ENCODE measurements at regions not wholly inside any gene's neighbourhood (a gene's known extent, or its start where the extent isn't known, plus 50 kb on each side); places are given as distances from the start of the nearest gene placed in this dataset.

DNA sequence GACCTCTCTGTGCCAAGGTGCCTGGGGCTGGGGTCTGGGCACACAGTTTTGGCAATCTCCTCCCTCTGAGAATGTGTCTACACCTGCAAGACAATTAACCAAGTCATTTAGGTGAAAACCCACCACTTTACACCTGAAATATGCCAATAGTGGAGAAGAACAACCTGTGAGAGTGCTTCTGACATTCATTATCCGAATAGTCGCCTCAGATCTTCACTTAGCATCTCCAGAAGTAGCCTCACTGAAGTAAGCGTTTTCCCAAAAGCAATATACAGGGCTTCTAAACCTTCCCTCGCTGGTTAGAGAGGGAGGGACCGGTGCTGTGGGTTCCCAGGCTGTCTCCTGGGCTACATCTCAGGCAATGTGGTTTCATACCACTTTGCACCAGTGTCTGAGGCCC is 173.5 kb downstream of the DDX1 start:
- DNase-seq (ENCODE audit: low read depth in 3 of 3), result no peak

DNA sequence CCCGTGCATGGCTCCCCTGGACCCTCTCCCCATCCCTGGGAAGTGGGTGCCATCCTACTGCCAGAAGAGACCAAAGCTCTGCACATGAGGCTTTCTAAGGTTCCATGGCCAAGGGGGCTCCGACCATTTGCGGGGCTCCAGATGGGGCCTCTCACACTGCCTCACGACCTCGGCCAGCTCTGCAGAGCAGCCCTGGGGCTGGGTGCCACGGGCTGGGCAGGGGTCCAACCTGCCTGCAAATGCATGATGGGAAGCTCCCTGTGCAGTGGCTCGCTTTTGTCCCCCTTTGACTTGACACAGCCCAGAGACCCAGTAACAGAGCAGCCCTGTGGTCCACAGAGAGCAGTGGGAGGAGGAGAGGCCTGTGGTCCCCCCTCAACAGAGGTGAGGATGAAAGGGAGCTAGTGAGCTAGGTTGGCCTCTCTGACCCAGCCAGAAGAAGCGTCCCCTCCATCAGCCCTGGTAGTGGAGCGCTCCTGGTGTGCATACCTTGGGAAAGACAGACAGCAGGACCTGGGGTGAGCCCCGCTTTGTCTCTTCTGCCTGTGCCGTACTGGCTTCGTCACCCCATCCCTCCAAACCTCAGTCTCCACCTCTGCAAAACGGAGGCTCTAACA is 174.1 kb downstream of the DDX1 start:
- no peak for DNase-seq (ENCODE audit: low read depth in 3 of 3)

DNA sequence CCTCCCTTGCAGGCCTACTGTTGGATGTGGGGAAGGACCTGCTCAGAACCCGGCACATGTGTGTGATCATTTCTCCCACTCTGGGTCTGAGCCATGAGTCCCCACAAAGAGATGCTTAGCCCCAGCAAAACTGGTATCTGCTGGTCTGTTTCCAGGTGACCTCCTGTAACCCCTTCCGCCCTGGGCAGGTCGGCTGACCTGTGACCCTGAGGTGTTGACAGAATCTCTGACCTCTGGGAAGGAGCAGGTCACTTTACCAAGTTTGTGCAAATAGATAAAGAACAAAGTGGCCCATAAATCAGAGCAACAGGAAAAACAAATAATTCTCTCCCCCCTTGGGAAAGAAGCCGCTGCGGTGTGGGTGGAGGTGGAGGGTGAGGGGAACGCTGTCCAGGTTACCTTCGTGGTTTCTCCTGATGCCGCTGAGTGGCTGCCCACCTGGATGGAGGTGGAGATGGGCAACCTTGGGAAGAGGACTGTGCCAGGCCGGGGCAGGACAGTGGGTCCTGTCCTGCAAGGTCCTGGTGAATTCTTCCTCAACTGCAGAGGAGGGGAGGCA is 174.0 kb upstream of the MYCN start:
- DNase-seq (ENCODE audit: low read depth in 3 of 3), result no peak

DNA sequence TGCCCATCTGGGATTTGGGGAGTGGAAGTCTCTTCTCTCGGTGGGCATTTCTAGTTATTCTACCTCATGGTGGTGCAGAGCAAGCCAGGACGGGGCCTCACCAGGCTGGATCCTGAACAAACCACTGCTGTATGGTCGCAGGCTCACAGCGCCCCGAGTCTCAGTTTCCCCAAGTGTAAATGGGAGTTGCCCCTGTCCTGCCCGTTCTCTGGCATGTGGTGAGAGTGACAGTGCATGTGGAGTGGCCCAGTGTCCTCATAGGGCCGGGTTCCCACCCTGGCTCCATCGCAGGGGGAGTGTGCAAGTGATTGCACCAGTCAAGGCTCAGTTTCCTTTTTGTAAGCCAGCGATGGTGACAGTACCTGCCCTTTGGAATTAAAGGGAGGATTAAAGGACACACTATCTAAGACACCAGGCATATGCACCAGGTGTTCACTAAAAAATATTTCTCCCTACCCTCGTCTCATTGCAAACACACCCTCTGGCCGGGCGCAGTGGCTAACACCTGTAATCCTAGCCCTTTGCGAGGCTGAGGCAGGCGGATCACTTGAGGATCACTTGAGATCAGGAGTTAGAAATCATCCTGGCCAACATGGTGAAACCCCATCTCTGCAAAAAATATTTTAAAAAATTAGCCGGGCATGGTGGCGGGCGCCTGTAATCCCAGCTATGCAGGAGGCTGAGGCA is 173.3 kb upstream of the MYCN start:
- DNase-seq (ENCODE audit: low read depth in 3 of 3), result no peak

DNA sequence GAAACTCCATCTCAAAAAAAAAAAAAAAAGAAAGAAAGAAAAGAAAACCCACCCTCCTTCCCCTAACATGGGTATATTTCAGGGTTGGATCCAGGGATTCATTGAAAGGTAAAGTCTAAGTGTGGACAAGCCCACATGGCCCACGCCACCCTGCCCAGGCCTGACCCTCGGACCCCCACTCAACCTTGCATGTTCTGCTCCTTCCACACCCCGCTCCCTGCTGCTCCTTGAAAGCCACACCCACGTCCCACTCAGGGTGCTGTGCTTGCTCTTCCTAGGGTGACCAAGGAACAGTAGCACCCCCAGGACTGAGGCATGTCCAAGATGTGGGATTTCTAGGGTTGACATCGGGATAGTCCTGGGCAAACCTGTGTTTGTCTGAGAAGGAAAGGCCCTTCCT is 172.7 kb upstream of the MYCN start:
- no peak for DNase-seq (ENCODE audit: low read depth in 3 of 3)

DNA sequence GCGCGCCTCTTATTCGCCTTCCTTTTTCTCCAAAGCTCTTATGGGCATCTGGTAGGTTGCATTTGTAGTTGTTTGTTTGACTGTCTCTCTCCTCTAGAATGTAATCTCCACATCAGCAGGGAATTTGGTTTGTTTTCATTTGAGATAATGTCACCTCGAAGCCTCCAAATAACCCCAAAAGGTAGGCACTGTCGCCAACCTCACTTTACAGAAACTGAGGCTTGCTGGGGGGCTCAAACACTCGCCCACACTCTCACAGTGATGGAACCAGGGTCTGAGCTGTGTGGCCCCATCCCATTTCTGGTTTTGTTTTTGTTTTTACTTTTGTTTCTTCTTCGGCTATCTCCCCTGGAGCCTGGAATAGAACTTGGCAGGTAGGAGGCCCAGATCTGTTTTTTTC is 172.2 kb upstream of the MYCN start:
- no peak for DNase-seq (ENCODE audit: low read depth in 3 of 3)

DNA sequence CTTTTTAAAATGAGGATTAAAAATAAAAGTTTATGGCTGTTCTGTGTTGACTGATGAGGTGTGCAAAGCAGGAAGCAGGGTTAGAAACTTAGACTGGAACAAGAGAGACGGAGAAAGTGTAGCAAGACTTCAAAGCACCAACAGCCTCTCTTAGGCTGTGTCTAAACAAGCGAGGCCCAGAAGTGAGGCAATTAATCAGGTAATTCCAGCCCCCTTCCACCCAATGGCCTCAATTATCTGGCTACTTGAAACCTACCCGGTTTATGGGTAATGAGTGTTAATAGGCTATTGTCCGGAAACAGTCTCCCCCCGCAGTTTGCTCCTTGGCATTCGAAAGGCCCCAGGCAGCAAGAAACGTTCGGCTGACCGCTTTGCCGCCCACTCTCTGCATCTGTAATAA is 171.7 kb upstream of the MYCN start:
- DNase-seq (ENCODE audit: low read depth in 3 of 3), result no peak

DNA sequence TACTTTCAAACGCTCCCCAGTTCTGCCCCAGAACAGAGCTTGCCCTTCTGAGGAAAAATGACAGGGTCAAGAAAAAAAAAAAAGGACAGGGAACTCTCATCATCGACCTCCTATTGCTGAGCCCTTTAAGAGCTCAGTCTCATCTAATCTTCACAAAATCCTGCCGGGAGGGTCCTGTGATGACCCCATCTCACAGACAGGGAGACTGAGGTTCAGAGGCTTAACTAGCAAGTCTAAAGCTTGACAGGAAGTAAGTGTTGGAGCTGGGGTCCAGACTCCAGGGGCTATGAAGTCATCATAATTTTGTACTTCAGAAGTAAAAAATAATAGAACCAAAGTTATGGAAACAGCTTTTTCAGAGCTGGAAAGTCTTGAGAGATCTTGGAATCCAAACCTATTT is 171.1 kb upstream of the MYCN start:
- DNase-seq (ENCODE audit: low read depth in 3 of 3), result no peak

DNA sequence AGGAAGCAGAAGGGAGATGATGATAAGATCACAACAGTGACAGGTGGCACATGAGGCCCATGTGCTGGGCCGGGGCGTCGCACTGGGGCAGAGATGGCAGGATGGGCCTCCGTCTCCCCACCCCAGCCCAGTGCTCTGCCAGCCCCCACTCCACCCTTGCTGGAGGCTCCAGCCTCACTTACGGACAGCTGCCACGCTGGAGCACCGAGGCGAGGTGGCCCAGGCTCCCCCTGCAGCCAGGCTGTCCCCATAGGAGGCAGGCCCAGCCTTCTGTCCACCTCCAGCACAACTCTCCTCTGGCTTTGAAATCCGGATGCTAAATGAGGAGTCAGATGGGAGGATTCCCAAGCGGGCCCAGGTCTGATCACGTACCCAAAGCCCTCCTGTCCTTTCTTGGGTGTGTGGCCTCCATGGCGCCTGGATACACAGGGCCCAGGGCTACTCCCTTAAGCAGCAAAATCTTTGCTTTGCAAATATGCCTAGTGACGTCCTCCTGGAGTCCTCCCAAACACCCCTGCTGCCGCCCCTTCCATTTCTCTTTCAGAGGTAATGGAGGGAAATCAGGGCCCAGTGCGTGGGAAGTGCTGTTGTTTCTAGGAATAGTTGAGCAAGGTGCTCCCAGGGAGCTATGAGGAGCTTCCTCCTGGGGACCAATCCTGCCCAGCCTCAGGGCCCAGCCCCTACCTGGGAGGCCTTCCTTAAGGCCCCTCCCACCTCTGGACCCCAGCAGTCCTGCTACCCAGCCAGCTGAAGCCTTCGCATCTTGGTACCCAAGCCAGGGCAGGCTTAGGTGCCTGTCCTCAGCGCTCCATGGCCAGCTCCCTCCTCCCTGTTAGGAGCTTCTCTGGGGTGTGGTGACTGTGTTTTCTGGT is 170.4 kb upstream of the MYCN start:
- no peak for DNase-seq (ENCODE audit: low read depth in 3 of 3)

DNA sequence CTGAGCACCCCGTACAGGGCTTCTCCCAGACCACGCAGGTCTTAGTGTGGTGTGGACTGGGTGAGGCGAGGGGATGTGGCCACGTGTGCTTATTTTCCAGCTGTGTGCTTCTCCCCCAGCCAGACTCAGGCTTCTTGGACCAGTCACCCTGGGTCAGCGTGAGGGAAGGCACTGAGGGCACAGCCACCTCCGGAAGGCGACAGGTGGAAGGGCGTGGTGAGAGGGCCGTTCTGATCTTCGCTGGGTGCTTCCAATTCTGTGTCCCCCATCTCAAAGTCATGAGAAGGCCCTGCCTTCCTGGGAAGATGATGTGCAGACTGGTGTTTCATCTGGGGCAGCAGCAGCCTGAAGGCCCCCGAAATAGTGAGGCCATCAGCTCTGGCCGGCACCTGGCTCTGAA is 169.7 kb upstream of the MYCN start:
- no peak for DNase-seq (ENCODE audit: low read depth in 3 of 3)

DNA sequence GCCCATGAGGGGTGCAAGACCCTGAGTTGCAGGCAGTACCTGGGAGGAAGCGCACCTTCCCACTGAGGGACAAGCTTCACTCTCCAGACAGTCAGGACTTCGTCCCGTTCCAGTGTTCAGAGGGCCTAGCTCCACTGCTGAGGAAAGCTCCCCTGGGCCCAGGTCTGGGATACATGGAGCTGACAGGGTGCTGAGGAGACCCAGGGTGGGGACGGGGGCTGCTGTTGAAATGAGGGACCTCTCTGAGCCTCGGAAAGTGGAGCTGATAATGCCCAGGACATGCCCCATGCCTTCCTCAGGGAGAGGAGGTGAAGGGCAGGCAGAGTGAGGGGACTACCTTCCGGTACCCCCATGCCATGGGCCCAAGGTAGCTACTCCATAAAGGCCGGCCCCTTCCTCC is 169.2 kb upstream of the MYCN start:
- no peak for DNase-seq (ENCODE audit: low read depth in 3 of 3)

DNA sequence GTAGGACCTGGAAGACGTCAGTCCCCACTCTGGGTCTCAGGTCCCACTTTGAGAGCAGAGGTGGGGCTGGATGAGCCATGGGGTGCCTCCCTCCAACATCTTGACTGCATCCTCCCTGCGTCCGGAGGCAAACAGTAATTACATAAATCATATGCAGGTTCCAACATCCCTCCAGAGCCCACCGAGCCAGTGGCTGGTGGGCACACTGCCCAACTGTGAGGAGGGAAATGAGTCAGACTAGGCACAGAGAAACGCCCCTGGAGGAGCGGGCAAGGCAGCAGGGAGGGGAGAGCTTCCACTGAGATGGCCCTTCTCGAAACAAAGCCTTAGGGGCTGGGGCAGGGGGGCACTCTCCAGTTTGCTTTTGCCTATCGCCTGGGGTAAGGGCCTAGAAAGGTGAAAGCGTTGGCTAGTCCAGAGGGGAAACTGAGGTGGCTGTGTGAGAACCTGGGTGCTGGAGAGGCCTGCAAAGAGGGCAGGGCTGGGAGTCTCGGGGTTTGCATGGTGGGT is 168.2 kb upstream of the MYCN start:
- DNase-seq (ENCODE audit: low read depth in 3 of 3), result no peak

DNA sequence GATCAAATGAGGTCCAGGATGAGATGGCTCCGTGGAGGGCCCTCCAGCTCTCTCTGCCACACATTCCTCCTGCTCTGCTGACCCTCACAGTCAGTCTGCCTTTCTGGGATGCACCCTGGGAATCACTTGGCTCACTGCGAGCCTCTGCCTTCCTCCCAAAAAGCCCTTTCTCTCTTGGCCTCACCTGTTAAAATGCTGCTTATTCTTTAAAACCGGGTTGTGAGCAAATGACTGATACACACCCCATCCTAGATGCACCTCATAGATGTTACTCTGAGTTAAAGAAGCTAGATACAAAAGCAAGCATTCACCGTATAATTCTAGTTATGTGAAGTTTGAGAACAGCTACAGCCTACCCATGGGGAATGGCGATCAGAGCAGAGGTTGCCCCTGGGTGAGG is 167.7 kb upstream of the MYCN start:
- no peak for DNase-seq (ENCODE audit: low read depth in 3 of 3)

DNA sequence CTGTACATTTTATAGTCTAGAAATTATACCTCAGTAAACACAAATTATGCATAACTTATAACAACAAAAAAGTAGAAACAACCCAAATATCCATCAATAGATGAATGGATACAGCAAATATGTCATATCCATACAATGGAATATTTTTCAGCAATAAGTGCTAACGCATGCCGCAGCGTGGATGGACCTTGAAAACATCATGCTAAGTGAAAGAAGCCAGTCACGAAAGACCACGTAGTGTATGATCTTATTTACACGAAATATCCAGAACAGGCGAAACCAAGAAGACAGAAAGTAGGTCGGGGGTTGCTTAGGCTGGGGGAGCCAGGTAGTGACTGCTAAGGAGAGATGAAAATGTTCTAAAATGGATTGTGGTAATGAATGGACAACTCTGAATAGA is 167.1 kb upstream of the MYCN start:
- no peak for DNase-seq (ENCODE audit: low read depth in 3 of 3)

DNA sequence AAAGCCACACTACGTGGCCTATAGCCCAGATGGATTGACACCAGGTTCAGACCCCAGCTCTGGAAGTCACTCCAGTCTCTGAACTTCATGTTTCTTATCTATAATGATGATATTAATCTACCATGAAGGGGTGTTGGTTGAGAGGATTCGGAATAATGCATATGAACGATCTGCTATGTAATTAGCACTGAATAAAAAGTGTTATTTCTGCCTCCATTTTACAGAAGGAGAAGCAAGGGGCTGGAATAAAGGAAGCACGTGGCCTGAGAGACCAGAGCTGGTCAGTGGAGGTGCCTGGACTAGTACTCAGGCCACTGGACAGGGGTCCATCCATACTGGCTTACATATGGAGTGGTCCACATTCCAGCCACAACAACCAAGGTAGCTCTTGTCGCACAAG is 166.5 kb upstream of the MYCN start:
- DNase-seq (ENCODE audit: low read depth in 3 of 3), result no peak

DNA sequence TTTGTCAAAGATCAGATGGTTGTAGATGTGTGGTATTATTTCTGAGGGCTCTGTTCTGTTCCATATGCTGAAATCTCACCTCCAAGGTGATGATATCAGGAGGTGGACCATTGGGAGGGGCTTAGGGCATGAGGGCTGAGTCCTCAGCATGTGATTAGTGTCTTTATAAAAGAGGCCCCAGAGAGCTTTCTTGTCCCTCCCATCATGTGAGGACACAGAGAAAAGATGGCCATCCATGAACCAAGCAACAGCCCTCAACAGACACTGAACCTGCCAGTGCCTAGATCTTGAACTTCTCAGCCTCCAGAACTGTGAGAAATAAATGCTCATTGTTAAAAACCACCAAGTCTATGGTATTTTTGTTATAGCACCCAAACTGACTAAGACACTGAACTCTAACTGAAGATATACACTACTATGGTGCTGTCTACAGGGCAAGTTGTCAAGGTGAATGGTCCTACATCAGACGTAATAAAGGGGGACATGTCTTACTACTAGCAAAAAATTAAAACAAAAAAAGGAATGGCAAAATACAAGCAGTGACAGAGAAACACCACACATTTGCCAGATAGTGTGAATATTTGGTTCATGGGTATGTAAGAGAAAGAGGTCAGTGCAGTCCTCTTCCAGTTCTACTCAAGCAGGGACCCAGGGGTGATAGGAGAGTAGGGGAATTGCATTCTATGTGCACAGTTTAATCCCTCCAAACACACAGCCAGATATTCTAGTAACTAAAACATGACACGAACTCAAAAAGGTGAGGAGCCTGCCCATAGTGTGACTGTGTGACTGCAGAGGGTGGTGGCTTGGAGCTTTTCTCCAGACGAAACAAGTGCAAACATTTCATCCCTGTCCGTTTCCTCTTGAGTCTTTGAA is 164.4 kb upstream of the MYCN start:
- no peak for DNase-seq (ENCODE audit: low read depth in 3 of 3)

DNA sequence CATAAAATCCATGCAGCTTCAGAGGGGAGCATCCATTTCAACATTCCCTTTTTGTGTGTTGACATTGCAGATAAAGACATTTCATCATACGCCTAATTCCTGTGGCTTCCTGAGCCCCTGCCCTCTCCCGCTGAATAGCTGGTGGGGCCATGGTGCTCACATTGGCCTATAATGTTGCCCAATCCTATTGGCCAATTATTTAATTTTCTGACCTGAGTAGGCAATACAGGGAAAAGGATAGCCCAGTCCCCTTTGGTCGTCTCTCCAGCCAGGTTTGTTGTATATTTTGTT is 163.8 kb upstream of the MYCN start:
- DNase-seq (ENCODE audit: low read depth in 3 of 3), result no peak

DNA sequence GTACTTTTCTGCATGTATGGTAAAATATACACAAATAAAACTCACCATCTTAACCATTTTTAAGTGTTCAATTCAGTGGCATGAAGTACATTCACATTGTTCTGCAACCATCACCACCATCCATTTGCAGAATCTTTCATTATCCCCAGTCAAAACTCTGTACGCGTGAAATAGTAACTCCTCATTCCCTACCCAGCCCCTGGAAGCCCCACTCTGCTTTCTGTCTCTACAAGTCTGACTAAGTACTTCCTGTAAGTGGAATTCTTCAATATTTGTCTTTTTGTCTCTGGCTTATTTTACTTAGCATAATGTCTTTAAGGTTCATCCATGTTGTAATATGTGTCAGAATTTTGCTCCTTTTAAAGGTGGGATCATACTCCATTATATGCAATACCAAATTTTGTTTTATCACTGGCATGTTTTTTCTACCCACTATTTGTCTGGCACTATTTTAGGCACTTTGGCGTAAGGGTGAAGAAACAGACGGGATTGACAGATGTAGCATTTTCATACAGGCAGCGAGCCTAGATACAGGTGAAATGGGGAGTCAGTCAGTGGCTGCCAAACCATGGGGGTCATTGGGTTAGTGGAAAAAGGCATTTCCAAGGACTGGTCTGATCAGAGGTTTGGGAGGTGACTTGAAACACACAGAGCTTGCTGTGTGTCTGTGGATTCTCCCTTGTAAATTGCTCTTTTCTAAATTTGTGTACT is 163.2 kb upstream of the MYCN start:
- DNase-seq (ENCODE audit: low read depth in 3 of 3), result no peak

DNA sequence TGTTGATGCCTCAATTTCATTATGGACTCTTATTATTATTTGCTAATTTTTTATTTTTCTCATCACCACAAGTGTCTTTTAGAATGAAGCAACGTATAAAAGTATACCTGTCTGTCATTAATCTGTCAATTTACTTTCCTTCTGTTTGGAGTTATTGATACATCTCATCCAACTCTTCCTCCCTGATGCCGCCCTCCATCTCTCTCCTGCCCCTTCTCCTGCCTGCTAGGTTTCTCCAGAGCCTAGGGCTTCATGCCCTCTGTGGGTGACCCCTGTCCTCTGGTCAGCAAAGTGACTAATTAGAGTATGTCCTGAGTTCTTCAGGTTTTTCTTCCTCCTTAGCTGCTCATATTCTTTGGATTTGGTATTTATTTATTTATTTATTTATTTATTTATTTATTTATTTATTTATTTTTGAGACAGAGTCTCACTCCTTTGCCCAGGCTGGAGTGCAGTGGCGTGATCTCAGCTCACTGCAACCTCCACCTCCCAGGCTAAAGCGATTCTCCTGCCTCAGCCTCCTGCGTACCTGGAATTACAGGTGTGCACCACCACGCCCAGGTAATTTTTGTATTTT is 162.5 kb upstream of the MYCN start:
- no peak for DNase-seq (ENCODE audit: low read depth in 3 of 3)

DNA sequence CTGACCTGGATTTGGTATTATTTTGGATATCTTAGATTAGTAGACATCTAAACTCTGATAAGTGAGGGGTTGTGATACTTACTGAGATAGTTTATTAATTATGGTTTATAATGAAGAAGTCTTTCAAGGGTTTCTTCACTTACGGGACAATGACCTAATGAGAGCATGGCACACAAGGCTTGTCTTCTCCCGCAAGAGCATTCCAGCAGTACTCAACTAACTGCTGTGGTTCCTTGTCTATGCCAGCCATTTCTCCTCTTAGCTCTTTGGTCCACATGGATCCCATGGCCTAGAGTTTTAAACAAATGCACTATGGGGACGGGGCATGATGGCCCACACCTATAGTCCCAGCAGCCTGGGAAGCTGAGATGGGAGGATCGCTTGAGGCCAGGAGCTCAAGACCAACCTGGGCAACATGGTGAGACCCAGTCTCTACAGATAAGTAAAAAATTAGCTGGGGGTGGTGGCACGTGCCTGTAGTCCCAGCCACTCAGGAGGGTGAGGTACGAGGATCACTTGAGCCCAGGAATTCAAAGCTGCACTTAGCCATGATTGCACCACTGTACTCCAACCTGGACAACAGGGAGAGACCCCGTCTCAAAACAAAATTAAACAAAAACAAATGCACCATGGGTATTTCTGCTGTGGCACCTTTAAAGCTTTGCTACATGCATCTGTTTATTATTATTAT is 161.7 kb upstream of the MYCN start:
- no peak for DNase-seq (ENCODE audit: low read depth in 3 of 3)

Measured in stimulated activated CD4-positive, alpha-beta T cell treated with anti-CD3 and anti-CD28 coated beads, TNF-alpha, amount 100 ng/mL, for 24 hours (primary cell).